Testis (tissue), 2 donors: ENCODE measurements at regions not wholly inside any gene's neighbourhood (a gene's known extent, or its start where the extent isn't known, plus 50 kb on each side); places are given as distances from the start of the nearest gene placed in this dataset.

Experiments
- POLR2A ChIP-seq: fragments of 450-650 bp; IDR thresholded peaks from one replicate; pipeline ENCODE4 v1.6.1; 2017; ENCODE audit warnings: antibody characterized with exemption, mild to moderate bottlenecking, moderate library complexity
- TF ChIP-seq, protein P1 (sequence below), 3 experiments: fragments of 450-650 bp in 2 of 3; fragments of 200-600 bp in 1 of 3; sonication (generic) in 1 of 3; IDR thresholded peaks; one replicate each; pipeline ENCODE4 v1.5.1; 2016 to 2019; ENCODE audit warnings: antibody characterized with exemption in 3 of 3, mild to moderate bottlenecking in 2 of 3, moderate library complexity in 1 of 3

DNA sequence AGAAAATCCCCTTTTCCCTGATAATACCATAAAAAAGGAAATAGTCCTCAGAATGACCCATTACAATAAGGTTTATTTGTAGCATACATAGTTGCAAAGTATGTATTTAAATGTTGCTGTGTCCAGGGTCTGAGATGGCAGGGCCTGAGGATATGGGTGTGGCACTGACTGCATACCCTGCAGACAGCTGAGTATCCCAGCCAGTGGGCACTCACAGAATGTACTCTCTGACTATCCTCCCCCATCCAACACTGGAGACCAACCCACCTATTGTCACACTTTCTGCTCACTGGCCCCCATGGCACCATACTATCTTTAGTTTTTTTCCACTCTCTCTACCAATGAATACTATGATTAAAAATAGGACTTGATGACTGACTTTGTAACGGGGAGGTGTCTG, 215.8 kb upstream of the FOXA2 start:
- TF ChIP-seq, protein P1, sequence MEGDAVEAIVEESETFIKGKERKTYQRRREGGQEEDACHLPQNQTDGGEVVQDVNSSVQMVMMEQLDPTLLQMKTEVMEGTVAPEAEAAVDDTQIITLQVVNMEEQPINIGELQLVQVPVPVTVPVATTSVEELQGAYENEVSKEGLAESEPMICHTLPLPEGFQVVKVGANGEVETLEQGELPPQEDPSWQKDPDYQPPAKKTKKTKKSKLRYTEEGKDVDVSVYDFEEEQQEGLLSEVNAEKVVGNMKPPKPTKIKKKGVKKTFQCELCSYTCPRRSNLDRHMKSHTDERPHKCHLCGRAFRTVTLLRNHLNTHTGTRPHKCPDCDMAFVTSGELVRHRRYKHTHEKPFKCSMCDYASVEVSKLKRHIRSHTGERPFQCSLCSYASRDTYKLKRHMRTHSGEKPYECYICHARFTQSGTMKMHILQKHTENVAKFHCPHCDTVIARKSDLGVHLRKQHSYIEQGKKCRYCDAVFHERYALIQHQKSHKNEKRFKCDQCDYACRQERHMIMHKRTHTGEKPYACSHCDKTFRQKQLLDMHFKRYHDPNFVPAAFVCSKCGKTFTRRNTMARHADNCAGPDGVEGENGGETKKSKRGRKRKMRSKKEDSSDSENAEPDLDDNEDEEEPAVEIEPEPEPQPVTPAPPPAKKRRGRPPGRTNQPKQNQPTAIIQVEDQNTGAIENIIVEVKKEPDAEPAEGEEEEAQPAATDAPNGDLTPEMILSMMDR (IDR thresholded peaks at IDR 0.05), result no peak
- TF ChIP-seq POLR2A, result no peak
